ENCODE measurements at regions not wholly inside any gene's neighbourhood (a gene's known extent, or its start where the extent isn't known, plus 50 kb on each side); places are given as distances from the start of the nearest gene placed in this dataset.
"Not testable (repeated sequence)": the region's sequence is repeated elsewhere in the genome, so short reads cannot be mapped to it uniquely, and the experiment has no call there.

GRCh38 chr11:70597751-70598625, 199.7 kb downstream of the CTTN start:
- Histone ChIP-seq H3K27me3 (ENCODE audit: control insufficient read depth, insufficient read depth, low read length) (no peaks in the 10 kb centered on the region), H3K9ac (ENCODE audit: low read depth, low read length) (no peak overlapping the region)

GRCh38 chr11:70600911-70601415, 202.6 kb downstream of the CTTN start:
- not testable (repeated sequence) for H3K27me3 ChIP-seq (ENCODE audit: control insufficient read depth, insufficient read depth, low read length); H3K36me3 ChIP-seq (ENCODE audit: control insufficient read depth, insufficient read depth, low read length); H3K4me3 ChIP-seq (ENCODE audit: low read depth, low read length); H3K9me3 ChIP-seq (ENCODE audit: control insufficient read depth, insufficient read depth, low read length); H3K4me1 ChIP-seq (ENCODE audit: control insufficient read depth, insufficient read depth, low read length); H3K9ac ChIP-seq (ENCODE audit: low read depth, low read length)

More at GRCh38 chr11:70597751-70598625, 199.7 kb downstream of the CTTN start:
- H3K4me3 ChIP-seq (ENCODE audit: low read depth, low read length) = no peak overlapping the region
- H3K9me3 ChIP-seq (ENCODE audit: control insufficient read depth, insufficient read depth, low read length) = no peaks in the 10 kb centered on the region
- no peaks in the 10 kb centered on the region for H3K36me3 ChIP-seq (ENCODE audit: control insufficient read depth, insufficient read depth, low read length)
- H3K4me1 ChIP-seq (ENCODE audit: control insufficient read depth, insufficient read depth, low read length) = no peaks in the 10 kb centered on the region

- H3K9me3 ChIP-seq (ENCODE audit: control insufficient read depth, insufficient read depth, low read length) = no peaks in the 10 kb centered on the region
- no peaks in the 10 kb centered on the region for H3K36me3 ChIP-seq (ENCODE audit: control insufficient read depth, insufficient read depth, low read length)
- no peaks in the 10 kb centered on the region for H3K27me3 ChIP-seq (ENCODE audit: control insufficient read depth, insufficient read depth, low read length)
- no peaks in the 10 kb centered on the region for H3K4me1 ChIP-seq (ENCODE audit: control insufficient read depth, insufficient read depth, low read length)
- H3K4me3 ChIP-seq (ENCODE audit: low read depth, low read length) = no peak overlapping the region
- H3K9ac ChIP-seq (ENCODE audit: low read depth, low read length) = no peak overlapping the region
These were observed 203.7 kb downstream of the CTTN start for GRCh38 chr11:70601861-70602538.

- Histone ChIP-seq H3K4me1 (ENCODE audit: control insufficient read depth, insufficient read depth, low read length) (no peaks in the 10 kb centered on the region), H3K9ac (ENCODE audit: low read depth, low read length) (no peak overlapping the region), H3K27me3 (ENCODE audit: control insufficient read depth, insufficient read depth, low read length) (no peaks in the 10 kb centered on the region), H3K9me3 (ENCODE audit: control insufficient read depth, insufficient read depth, low read length) (no peaks in the 10 kb centered on the region), H3K4me3 (ENCODE audit: low read depth, low read length) (no peak overlapping the region), H3K36me3 (ENCODE audit: control insufficient read depth, insufficient read depth, low read length) (no peaks in the 10 kb centered on the region)
These were observed 204.9 kb downstream of the CTTN start for GRCh38 chr11:70603114-70603755.

DNA sequence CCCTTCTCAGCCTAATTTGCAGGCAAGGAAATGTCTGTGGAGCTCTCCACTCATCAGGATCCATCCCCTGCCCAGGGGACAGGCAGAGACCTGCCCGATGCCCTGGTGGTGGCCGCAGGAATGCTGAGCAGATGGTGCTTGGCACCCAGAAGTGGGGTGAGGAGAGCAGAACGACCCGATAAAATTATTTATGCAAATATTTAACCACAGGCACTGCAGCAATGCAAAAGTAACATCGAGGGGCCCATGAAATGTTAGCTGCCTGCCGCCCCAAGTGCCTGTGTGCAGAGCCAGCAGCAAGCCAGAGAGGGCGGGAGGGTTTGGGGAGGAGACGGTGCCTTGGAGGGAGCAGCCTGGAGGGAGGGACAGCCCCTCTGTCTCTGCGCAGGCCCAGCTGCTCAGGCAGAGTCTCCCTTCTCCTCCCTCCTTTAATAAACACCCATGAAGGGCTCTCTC, 205.5 kb downstream of the CTTN start:
- Histone ChIP-seq H3K9me3 (ENCODE audit: control insufficient read depth, insufficient read depth, low read length) (no peaks in the 10 kb centered on the region), H3K9ac (ENCODE audit: low read depth, low read length) (no peak overlapping the region), H3K36me3 (ENCODE audit: control insufficient read depth, insufficient read depth, low read length) (no peaks in the 10 kb centered on the region), H3K4me1 (ENCODE audit: control insufficient read depth, insufficient read depth, low read length) (no peaks in the 10 kb centered on the region), H3K27me3 (ENCODE audit: control insufficient read depth, insufficient read depth, low read length) (no peaks in the 10 kb centered on the region), H3K4me3 (ENCODE audit: low read depth, low read length) (no peak overlapping the region)

- Histone ChIP-seq H3K36me3 (ENCODE audit: control insufficient read depth, insufficient read depth, low read length) (no peaks in the 10 kb centered on the region), H3K9ac (ENCODE audit: low read depth, low read length) (no peak overlapping the region), H3K27me3 (ENCODE audit: control insufficient read depth, insufficient read depth, low read length) (no peaks in the 10 kb centered on the region), H3K4me3 (ENCODE audit: low read depth, low read length) (no peak overlapping the region), H3K9me3 (ENCODE audit: control insufficient read depth, insufficient read depth, low read length) (no peaks in the 10 kb centered on the region), H3K4me1 (ENCODE audit: control insufficient read depth, insufficient read depth, low read length) (no peaks in the 10 kb centered on the region)
These were observed 205.9 kb downstream of the CTTN start for GRCh38 chr11:70604221-70604620.

DNA sequence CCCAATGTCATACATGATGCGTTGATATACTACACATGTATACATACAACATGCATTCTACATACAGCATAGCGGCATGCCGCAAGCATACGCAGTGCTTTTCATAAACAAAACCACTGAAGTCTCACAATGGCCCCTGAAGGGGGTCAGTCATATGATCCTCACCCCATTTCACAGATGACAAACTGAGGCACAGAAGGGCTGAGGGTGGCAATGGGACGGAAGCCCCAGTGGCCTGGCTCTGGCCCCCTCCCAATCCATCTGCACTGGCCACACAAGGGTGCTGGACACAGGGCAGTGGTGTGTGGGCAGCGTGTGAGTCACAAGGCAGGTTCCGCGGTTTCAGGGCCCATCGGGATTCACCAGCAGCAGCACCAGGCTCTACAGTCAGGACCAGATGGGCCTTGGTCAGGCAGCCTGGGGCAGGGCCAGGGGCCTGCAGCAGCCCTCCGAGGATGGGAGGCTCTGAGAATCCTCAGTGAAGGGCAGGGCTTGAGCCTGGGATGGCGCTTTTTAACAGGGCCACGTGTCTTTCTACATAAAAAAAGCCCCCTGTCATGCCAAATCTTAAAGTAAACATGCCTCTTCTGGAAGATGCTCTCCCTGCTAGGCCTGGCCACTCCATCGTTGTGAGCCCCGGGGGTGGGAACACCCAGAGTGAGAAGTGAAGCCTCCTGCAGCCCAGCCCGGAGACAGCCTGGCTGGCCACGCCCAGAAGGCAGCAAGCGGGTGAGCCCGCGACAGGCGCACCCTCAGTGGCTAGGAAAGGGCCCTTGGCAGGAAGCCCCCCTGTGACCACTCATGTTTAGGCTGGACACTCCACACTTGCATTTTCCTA, 206.5 kb downstream of the CTTN start:
- no peak overlapping the region for H3K9ac ChIP-seq (ENCODE audit: low read depth, low read length)
- H3K4me1 ChIP-seq (ENCODE audit: control insufficient read depth, insufficient read depth, low read length) = no peaks in the 10 kb centered on the region
- no peaks in the 10 kb centered on the region for H3K27me3 ChIP-seq (ENCODE audit: control insufficient read depth, insufficient read depth, low read length)
- no peak overlapping the region for H3K4me3 ChIP-seq (ENCODE audit: low read depth, low read length)
- no peaks in the 10 kb centered on the region for H3K9me3 ChIP-seq (ENCODE audit: control insufficient read depth, insufficient read depth, low read length)
- no peaks in the 10 kb centered on the region for H3K36me3 ChIP-seq (ENCODE audit: control insufficient read depth, insufficient read depth, low read length)

DNA sequence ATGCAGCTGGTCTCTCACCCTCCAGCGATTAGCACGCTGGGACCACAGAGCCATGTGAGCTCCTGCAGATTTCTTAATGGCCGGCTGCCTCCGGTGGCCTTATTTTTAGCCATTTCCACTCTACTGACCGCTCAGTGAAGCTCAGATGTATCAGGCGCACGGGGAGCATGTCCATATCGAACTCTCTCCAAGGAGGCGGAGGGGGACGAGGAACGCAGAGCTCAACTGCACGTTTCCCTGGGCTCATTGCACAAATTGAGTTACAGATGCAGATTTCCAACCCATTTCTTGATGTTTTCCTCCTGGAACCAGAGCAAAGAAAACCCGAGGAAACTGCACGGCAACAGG, 207.1 kb downstream of the CTTN start:
- no peaks in the 10 kb centered on the region for H3K4me1 ChIP-seq (ENCODE audit: control insufficient read depth, insufficient read depth, low read length)
- H3K9me3 ChIP-seq (ENCODE audit: control insufficient read depth, insufficient read depth, low read length) = no peaks in the 10 kb centered on the region
- H3K9ac ChIP-seq (ENCODE audit: low read depth, low read length) = no peak overlapping the region
- no peak overlapping the region for H3K4me3 ChIP-seq (ENCODE audit: low read depth, low read length)
- no peaks in the 10 kb centered on the region for H3K36me3 ChIP-seq (ENCODE audit: control insufficient read depth, insufficient read depth, low read length)
- H3K27me3 ChIP-seq (ENCODE audit: control insufficient read depth, insufficient read depth, low read length) = no peaks in the 10 kb centered on the region

DNA sequence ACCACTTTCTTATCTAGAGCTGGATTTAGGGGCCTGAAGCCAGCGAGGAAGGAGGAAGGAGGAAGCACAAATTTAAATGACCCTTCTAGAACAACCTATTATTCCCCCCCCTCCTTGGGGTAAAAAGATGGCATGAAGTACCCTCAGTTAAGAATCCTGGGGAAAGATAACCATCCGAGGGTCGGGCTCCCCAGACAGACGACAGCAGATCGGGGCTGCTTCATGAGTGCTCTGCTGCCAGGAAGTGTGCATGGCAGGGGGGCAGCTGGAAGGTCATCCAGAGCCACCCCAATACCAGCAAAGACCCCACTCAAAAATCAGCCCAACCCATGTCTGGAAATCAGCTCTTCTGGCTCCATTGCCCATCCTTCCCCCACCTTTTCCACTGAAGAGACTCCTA, 207.5 kb downstream of the CTTN start:
- no peak overlapping the region for H3K9ac ChIP-seq (ENCODE audit: low read depth, low read length)
- H3K4me3 ChIP-seq (ENCODE audit: low read depth, low read length) = no peak overlapping the region
- H3K4me1 ChIP-seq (ENCODE audit: control insufficient read depth, insufficient read depth, low read length) = peaks cover 1% of the 10 kb centered on the region
- no peaks in the 10 kb centered on the region for H3K36me3 ChIP-seq (ENCODE audit: control insufficient read depth, insufficient read depth, low read length)
- no peaks in the 10 kb centered on the region for H3K9me3 ChIP-seq (ENCODE audit: control insufficient read depth, insufficient read depth, low read length)
- H3K27me3 ChIP-seq (ENCODE audit: control insufficient read depth, insufficient read depth, low read length) = no peaks in the 10 kb centered on the region

DNA sequence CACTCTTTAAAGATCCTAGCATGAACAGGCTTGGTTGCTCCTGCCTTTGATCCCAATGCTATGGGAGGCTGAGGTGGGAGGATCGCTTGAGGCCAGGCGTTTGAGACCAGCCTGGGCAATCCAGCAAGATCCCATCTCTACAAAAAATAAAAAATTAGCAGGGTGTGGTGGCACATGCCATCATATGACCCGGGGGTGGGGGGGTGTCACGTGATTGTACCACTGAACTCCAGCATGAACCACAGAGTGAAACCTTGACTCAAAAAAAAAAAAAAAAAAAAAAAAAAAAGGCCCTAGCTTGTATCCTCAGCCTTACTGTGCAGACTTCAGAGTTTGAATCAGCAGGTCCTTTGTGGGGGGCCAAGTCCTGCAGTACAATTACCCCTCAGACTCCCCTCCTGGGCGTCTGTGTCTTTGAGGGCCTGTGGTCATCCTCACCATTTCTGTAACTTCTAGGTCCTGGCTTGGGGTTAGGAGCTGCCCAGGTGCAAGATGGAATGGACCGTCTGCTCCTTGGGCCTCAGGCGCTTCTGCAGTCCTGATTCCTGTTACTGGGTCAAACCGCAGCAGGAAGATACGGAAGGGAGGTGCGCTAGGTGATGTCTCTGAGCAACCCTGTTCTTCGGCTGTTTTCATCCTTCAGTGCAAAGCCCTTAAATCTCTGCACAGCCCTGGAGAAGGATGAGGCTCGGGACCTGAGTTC, 208.1 kb downstream of the CTTN start:
- Histone ChIP-seq H3K9ac (ENCODE audit: low read depth, low read length) (no peak overlapping the region), H3K36me3 (ENCODE audit: control insufficient read depth, insufficient read depth, low read length) (no peaks in the 10 kb centered on the region), H3K4me3 (ENCODE audit: low read depth, low read length) (no peak overlapping the region), H3K4me1 (ENCODE audit: control insufficient read depth, insufficient read depth, low read length) (peaks cover 4% of the 10 kb centered on the region), H3K9me3 (ENCODE audit: control insufficient read depth, insufficient read depth, low read length) (no peaks in the 10 kb centered on the region), H3K27me3 (ENCODE audit: control insufficient read depth, insufficient read depth, low read length) (no peaks in the 10 kb centered on the region)

DNA sequence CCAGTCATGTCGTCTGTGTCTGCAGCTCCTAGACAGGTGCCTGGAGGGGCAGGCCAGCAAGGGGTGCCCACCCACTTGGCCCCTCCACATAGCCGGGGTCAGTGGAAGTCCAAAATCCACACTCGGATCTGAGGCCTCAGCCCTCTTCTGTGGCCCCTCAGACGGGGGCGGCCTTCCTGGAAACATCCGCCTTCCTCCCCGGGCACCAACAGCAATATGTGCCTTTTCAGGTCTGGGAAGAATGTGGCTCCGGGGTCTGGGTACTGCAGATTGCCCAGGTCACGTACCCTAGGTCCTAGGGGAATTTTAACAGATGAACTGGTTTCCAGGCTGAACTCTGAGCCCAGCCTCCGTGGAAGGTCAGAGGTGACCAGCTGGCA, 208.6 kb downstream of the CTTN start:
- H3K9me3 ChIP-seq (ENCODE audit: control insufficient read depth, insufficient read depth, low read length) = no peaks in the 10 kb centered on the region
- no peak overlapping the region for H3K4me3 ChIP-seq (ENCODE audit: low read depth, low read length)
- H3K36me3 ChIP-seq (ENCODE audit: control insufficient read depth, insufficient read depth, low read length) = no peaks in the 10 kb centered on the region
- no peaks in the 10 kb centered on the region for H3K27me3 ChIP-seq (ENCODE audit: control insufficient read depth, insufficient read depth, low read length)
- H3K4me1 ChIP-seq (ENCODE audit: control insufficient read depth, insufficient read depth, low read length) = peaks cover 4% of the 10 kb centered on the region
- H3K9ac ChIP-seq (ENCODE audit: low read depth, low read length) = no peak overlapping the region

All from iPS-15b (cell line).